Mesendoderm (in vitro differentiated cells): ENCODE measurements at regions not wholly inside any gene's neighbourhood (a gene's known extent, or its start where the extent isn't known, plus 50 kb on each side); places are given as distances from the start of the nearest gene placed in this dataset.
"Not testable (repeated sequence)": the region's sequence is repeated elsewhere in the genome, so short reads cannot be mapped to it uniquely, and the experiment has no call there.

Experiments
- DNase-seq: peaks from one replicate; pipeline ENCODE4 v3.0.0; 2013
- H2AK5ac ChIP-seq: 2 replicates; pipeline ENCODE4 v1.6.1; 2013; ENCODE audit warnings: low read length, inconsistent platforms
- H2BK120ac ChIP-seq: 2 replicates; pipeline ENCODE4 v1.6.1; 2013; ENCODE audit warnings: low read depth, mild to moderate bottlenecking, low read length, moderate library complexity, mixed read lengths
- H2BK15ac ChIP-seq: replicated peaks from 2 replicates; pipeline ENCODE4 v1.6.1; 2013; ENCODE audit warnings: low read depth, mild to moderate bottlenecking, moderate library complexity
- H2BK5ac ChIP-seq: 2 replicates; pipeline ENCODE4 v1.6.1; 2013; ENCODE audit warnings: low read length, inconsistent platforms
- H3K18ac ChIP-seq: 2 replicates; pipeline ENCODE4 v1.6.1; 2013; ENCODE audit warnings: mild to moderate bottlenecking, low read length, mixed read lengths
- H3K23ac ChIP-seq: one replicate; pipeline ENCODE4 v1.6.1; 2013; ENCODE audit warnings: low read length
- H3K27ac ChIP-seq: 2 replicates; pipeline ENCODE4 v1.5.1; 2013; ENCODE audit warnings: low read depth, mild to moderate bottlenecking, inconsistent platforms, low read length, moderate library complexity
- H3K27me3 ChIP-seq: 2 replicates; pipeline ENCODE4 v1.6.1; 2013; ENCODE audit warnings: low read length, control low read depth, mild to moderate bottlenecking, inconsistent platforms; ENCODE audit not compliant: insufficient read depth, poor library complexity
- H3K36me3 ChIP-seq: 2 replicates; pipeline ENCODE4 v1.6.1; 2013; ENCODE audit warnings: low read length, inconsistent platforms; ENCODE audit not compliant: control insufficient read depth, insufficient read depth
- H3K4ac ChIP-seq: one replicate; pipeline ENCODE4 v1.6.1; 2013; ENCODE audit warnings: low read depth, mild to moderate bottlenecking, low read length, moderate library complexity
- H3K4me1 ChIP-seq: 2 replicates; pipeline ENCODE4 v1.6.1; 2013; ENCODE audit warnings: low read depth, low read length, inconsistent platforms; ENCODE audit not compliant: control insufficient read depth
- H3K4me2 ChIP-seq: 2 replicates; pipeline ENCODE4 v1.6.1; 2013; ENCODE audit warnings: low read length
- H3K4me3 ChIP-seq: 2 replicates; pipeline ENCODE4 v1.5.1; 2013; ENCODE audit warnings: mild to moderate bottlenecking, low read length
- H3K56ac ChIP-seq: one replicate; pipeline ENCODE4 v1.6.1; 2013; ENCODE audit warnings: low read length
- H3K79me1 ChIP-seq: 2 replicates; pipeline ENCODE4 v1.6.1; 2013; ENCODE audit warnings: low read length, inconsistent platforms
- H3K79me2 ChIP-seq: 2 replicates; pipeline ENCODE4 v1.6.1; 2013; ENCODE audit warnings: mild to moderate bottlenecking, low read length; ENCODE audit not compliant: control insufficient read depth, insufficient read depth
- H3K9ac ChIP-seq: 2 replicates; pipeline ENCODE4 v1.6.1; 2013; ENCODE audit warnings: low read length, inconsistent platforms
- H4K5ac ChIP-seq: one replicate; pipeline ENCODE4 v1.6.1; 2013; ENCODE audit warnings: low read length
- H4K8ac ChIP-seq: one replicate; pipeline ENCODE4 v1.6.1; 2013; ENCODE audit warnings: low read depth, mild to moderate bottlenecking, control low read depth, low read length, moderate library complexity
- WGBS: extraction: QIAGEN DNeasy Blood & Tissue Kit; methylation state at CpG from one replicate; pipeline ENCODE4 v1.1.7; 2013; ENCODE audit warnings: low lambda C conversion rate, missing lambda C conversion rate; ENCODE audit not compliant: insufficient coverage; ENCODE audit errors: extremely low coverage; 5-methylcytosine and 5-hydroxymethylcytosine counted together

DNA sequence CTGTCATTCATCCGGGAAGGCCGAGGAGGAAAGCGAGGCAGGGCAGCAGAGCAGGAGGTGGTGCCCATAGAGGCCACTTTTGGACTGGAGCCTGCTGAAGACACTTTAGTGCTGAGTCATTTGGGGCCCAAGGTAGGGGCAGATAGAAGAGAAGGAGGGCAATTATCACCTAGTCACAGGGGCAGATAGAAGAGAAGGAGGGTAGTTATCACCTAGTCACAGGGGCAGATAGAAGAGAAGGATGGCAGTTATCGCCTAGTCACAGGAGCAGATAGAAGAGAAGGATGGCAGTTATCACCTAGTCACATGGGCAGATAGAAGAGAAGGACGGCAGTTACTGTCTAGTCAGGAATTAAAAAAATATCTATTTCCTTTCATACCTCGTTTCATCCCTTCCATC lies 1372.6 kb downstream of the FOXD4L5 start:
- not testable (repeated sequence) for H3K79me1 ChIP-seq, H2BK5ac ChIP-seq, H3K9ac ChIP-seq, H2BK15ac ChIP-seq, H4K5ac ChIP-seq, H3K23ac ChIP-seq, H3K4me2 ChIP-seq, H3K79me2 ChIP-seq, DNase-seq, H3K4me3 ChIP-seq, H4K8ac ChIP-seq, H3K36me3 ChIP-seq, H3K27ac ChIP-seq, H2BK120ac ChIP-seq, H3K18ac ChIP-seq, H3K27me3 ChIP-seq, H3K4me1 ChIP-seq, H2AK5ac ChIP-seq, H3K56ac ChIP-seq, H3K4ac ChIP-seq
- no CpG with 5 or more reads among the region's 6 CpGs for WGBS

DNA sequence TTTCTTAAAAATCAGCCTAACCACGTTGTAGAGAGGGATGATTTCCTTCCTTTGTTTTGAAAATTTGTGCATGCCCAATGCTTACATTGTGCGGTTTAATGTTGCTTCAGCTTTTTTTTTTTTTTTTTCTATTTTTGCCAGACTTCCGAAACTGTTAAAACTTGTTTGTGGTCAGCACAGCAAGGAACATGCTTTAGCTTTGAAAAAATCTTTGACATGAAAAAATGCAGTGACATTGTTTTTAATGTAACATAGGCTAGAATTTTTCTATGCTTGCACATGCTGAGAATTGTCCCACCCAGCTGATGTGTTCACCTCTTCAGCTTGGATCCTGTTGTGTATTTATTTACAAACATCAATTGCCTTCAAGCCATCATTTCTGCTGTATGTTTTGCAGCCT lies 1375.9 kb downstream of the FOXD4L5 start:
- DNase-seq, H3K23ac ChIP-seq, H3K79me2 ChIP-seq, H2AK5ac ChIP-seq, H3K56ac ChIP-seq, H3K4me3 ChIP-seq, H2BK120ac ChIP-seq, H3K36me3 ChIP-seq, H3K18ac ChIP-seq, H2BK15ac ChIP-seq, H3K27ac ChIP-seq, H2BK5ac ChIP-seq, H3K27me3 ChIP-seq, H3K9ac ChIP-seq, H3K4me2 ChIP-seq, H3K4ac ChIP-seq, H4K5ac ChIP-seq, H3K4me1 ChIP-seq, H3K79me1 ChIP-seq, H4K8ac ChIP-seq: not testable (repeated sequence)
- no CpG with 5 or more reads among the region's 3 CpGs for WGBS

DNA sequence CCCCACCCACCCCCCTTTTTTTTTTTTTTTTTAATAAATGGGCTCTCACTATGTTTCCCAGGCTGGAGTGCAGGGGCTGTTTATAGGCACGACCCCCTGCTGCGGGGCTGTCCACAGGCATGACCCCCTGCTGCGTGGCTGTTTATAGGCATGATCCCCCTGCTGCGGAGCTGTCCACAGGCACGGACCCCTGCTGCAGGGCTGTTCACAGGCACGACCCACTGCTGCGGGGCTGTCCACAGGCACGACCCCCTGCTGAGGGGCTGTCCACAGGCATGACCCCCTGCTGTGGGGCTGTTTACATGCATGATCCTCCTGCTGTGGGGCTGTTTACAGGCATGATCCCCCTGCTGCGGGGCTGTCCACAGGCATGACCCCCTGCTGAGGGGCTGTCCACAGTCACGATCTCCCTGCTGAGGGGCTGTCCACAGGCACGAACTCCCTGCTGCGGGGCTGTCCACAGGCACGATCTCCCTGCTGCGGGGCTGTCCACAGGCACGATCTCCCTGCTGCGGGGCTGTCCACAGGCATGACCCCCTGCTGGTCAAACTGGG lies 1385.3 kb downstream of the FOXD4L5 start:
- not testable (repeated sequence) for H2BK120ac ChIP-seq, H4K8ac ChIP-seq, H3K9ac ChIP-seq, H3K4me3 ChIP-seq, H4K5ac ChIP-seq, H3K27me3 ChIP-seq, H2BK5ac ChIP-seq, H3K18ac ChIP-seq, H2BK15ac ChIP-seq, H3K79me2 ChIP-seq, H3K36me3 ChIP-seq, H3K4me1 ChIP-seq, DNase-seq, H3K4ac ChIP-seq, H3K23ac ChIP-seq, H3K27ac ChIP-seq, H2AK5ac ChIP-seq, H3K4me2 ChIP-seq, H3K56ac ChIP-seq, H3K79me1 ChIP-seq
- WGBS = no CpG with 5 or more reads among the region's 16 CpGs

DNA sequence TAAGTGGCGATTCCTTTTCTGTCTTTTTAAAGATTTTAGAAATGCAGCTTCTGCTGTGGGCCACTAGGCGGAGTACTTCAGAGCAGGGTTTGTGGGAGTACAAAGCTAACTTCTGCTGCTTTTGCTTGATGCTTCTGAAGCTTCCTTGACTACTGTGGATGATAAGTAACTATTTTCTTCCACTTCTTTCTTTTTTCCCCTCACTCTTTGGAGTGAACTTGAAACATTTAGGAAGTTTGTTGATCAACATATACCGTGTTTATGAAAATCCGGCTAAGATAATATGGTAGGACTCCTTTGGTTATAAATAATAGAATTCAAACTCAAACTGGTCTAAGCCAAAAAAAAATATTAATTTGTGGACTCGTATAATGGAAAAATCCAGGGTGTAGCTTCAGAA lies 1403.6 kb downstream of the FOXD4L5 start:
- H4K8ac ChIP-seq, H3K4ac ChIP-seq, H3K23ac ChIP-seq, H3K4me2 ChIP-seq, H2AK5ac ChIP-seq, H3K4me3 ChIP-seq, H3K56ac ChIP-seq, H3K27ac ChIP-seq, H3K36me3 ChIP-seq, H4K5ac ChIP-seq, H3K4me1 ChIP-seq, H3K79me2 ChIP-seq, DNase-seq, H2BK120ac ChIP-seq, H3K79me1 ChIP-seq, H2BK15ac ChIP-seq, H3K9ac ChIP-seq, H2BK5ac ChIP-seq, H3K27me3 ChIP-seq, H3K18ac ChIP-seq: not testable (repeated sequence)
- WGBS = no CpG with 5 or more reads among the region's 5 CpGs

DNA sequence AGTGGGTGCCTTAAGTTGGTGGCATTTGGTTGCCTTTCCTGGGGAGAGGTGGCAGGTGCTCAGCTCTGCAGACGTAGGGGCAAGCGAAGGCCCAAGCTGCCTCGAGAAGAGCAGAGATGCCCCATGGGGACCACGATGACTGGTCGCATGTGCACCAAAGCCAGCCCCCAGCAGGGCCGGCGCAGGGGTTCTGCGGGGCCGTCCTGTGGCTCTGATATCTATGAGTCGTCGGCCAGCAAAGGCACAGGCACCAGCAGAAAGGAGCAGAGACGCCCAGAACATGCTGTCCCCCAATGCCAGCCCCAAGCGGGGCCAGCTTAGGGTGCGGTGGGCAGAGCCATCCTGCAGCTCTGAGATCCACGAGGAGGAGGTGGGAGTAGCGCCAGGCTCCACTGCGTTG lies 1408.6 kb downstream of the FOXD4L5 start:
- H3K79me1 ChIP-seq, H3K27me3 ChIP-seq, H2AK5ac ChIP-seq, H3K56ac ChIP-seq, H3K23ac ChIP-seq, H3K18ac ChIP-seq, H3K4ac ChIP-seq, H2BK120ac ChIP-seq, H4K8ac ChIP-seq, H2BK15ac ChIP-seq, H3K27ac ChIP-seq, H2BK5ac ChIP-seq, H3K36me3 ChIP-seq, H3K4me1 ChIP-seq, H3K9ac ChIP-seq, DNase-seq, H3K4me3 ChIP-seq, H3K79me2 ChIP-seq, H3K4me2 ChIP-seq, H4K5ac ChIP-seq: not testable (repeated sequence)
- WGBS = no CpG with 5 or more reads among the region's 17 CpGs

DNA sequence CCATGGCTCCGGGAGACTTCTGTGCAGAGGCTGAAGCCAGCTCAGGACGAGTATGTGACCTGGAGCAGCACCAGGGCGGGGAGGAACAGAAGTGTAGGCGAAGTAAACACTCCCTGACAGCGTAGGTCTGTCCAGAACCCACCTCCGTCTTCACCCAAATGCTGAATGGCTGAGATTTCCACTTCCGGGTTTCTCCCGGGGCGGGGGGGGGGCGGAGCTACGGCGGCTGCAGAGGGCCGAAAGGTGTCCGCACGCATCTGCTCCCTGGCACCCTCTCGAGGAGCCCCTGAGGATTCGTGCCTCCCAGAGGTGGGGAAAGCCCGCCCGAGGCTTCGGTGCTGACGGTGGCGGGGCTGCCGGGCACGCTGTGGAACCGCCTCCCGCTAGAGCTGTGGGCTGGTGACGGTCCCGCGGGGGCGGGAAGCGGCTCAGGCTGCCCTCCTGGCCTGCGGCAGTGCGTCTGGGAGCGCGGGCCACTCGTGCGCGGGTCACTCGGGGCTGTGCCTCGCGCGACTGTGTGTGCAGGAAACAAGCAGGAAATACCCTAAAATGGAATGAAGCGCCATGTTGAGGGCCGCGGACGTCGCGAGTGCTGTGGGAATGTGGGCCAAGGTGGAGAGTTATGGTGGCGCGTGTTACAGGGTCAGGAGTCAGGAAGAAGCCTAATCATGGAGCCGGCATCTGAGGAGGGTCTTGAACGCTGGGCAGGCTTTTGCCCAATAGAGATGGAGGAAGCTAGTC lies 1425.4 kb downstream of the FOXD4L5 start:
- Histone ChIP-seq H3K56ac (no peak overlapping the region), H2AK5ac (no peak overlapping the region), H3K4me2 (no peak overlapping the region), H2BK15ac (no peak overlapping the region), H3K18ac (no peak overlapping the region), H3K27me3 (no peaks in the 10 kb centered on the region), H3K23ac (no peak overlapping the region), H3K27ac (no peak overlapping the region), H3K4me1 (no peaks in the 10 kb centered on the region), H3K36me3 (no peaks in the 10 kb centered on the region), H3K4ac (no peak overlapping the region), H4K5ac (no peak overlapping the region), H4K8ac (no peak overlapping the region), H3K9ac (no peak overlapping the region), H3K79me1 (no peaks in the 10 kb centered on the region), H3K4me3 (no peak overlapping the region), H3K79me2 (no peaks in the 10 kb centered on the region), H2BK5ac (no peak overlapping the region), H2BK120ac (no peak overlapping the region)
- no CpG with 5 or more reads among the region's 52 CpGs for WGBS
- no peak for DNase-seq
